ENCODE measurements at regions not wholly inside any gene's neighbourhood (a gene's known extent, or its start where the extent isn't known, plus 50 kb on each side); places are given as distances from the start of the nearest gene placed in this dataset.

DNA sequence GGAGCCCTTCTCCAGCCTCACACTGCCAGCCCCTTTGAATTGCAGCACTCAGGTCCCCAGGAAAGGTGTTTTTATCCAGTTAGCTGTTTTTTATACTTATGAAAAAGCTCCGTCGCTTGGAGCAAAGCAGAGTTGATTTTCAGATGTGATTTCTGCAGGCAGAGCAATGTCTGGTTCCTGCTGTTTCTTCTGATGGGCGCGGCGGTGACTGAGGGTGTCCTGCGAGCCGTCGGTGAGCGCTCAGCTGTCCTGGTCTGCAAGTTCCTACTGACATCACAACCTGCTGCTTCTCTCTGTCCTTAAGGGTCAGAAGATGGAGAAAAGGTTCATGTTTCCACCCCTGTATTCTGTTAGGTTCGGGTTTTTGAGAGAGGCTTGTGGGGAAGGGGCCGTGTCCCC, 109.6 kb upstream of the FAM20C start (continued):
- TF ChIP-seq E2F6 (IDR thresholded peaks at IDR 0.05) = no peak
- no peak for TF ChIP-seq MAFK (IDR thresholded peaks at IDR 0.05; ENCODE audit: low read depth, low read length)

Measured in H1 (cell line).